Neuronal stem cell (in vitro differentiated cells): ENCODE measurements at regions not wholly inside any gene's neighbourhood (a gene's known extent, or its start where the extent isn't known, plus 50 kb on each side); places are given as distances from the start of the nearest gene placed in this dataset.

ENCODE experiments used
- DNase-seq: peaks from one replicate; pipeline ENCODE4 v3.0.0-alpha.2; 2013; ENCODE audit warnings: low spot score
- H2AFZ ChIP-seq: one replicate; pipeline ENCODE4 v1.6.1; 2013; ENCODE audit warnings: mild to moderate bottlenecking, low read length, inconsistent platforms
- H2AK5ac ChIP-seq: 2 replicates; pipeline ENCODE4 v1.6.1; 2013; ENCODE audit warnings: low read depth, mild to moderate bottlenecking, inconsistent platforms, low read length, moderate library complexity, mixed read lengths
- H2BK120ac ChIP-seq: 2 replicates; pipeline ENCODE4 v1.6.1; 2013; ENCODE audit warnings: low read depth, mild to moderate bottlenecking, inconsistent platforms, low read length, moderate library complexity, mixed read lengths
- H2BK12ac ChIP-seq: one replicate; pipeline ENCODE4 v1.6.1; 2013; ENCODE audit warnings: low read length, inconsistent platforms
- H2BK15ac ChIP-seq: 2 replicates; pipeline ENCODE4 v1.6.1; 2013; ENCODE audit warnings: mild to moderate bottlenecking, low read length, inconsistent platforms, mixed read lengths
- H2BK5ac ChIP-seq: one replicate; pipeline ENCODE4 v1.6.1; 2013; ENCODE audit warnings: inconsistent platforms, mild to moderate bottlenecking, low read length, moderate library complexity
- H3K14ac ChIP-seq: one replicate; pipeline ENCODE4 v1.6.1; 2013; ENCODE audit warnings: low read length, inconsistent platforms
- H3K18ac ChIP-seq: 2 replicates; pipeline ENCODE4 v1.6.1; 2013; ENCODE audit warnings: low read length, inconsistent platforms
- H3K23ac ChIP-seq: 2 replicates; pipeline ENCODE4 v1.6.1; 2013; ENCODE audit warnings: low read depth, mild to moderate bottlenecking, mixed read lengths, low read length, inconsistent platforms; ENCODE audit not compliant: poor library complexity
- H3K27ac ChIP-seq: replicated peaks from 3 replicates; pipeline ENCODE4 v1.5.1; 2013; ENCODE audit warnings: low read length, inconsistent platforms
- H3K27me3 ChIP-seq, 3 experiments: 2 replicates each; pipeline ENCODE4 v1.6.1; 2013; ENCODE audit warnings: low read length in 3 of 3, mild to moderate bottlenecking in 2 of 3, inconsistent platforms in 1 of 3, low read depth in 1 of 3, mixed read lengths in 1 of 3, moderate library complexity in 1 of 3; ENCODE audit not compliant: control insufficient read depth in 3 of 3, insufficient read depth in 3 of 3
- H3K36me3 ChIP-seq, 2 donors: replicated peaks in 1 of 2; 2 replicates each; pipeline ENCODE4 v1.6.1; 2013; ENCODE audit warnings: low read length in 2 of 2; ENCODE audit not compliant: control insufficient read depth in 2 of 2, insufficient read depth in 2 of 2
- H3K4ac ChIP-seq: 2 replicates; pipeline ENCODE4 v1.6.1; 2013; ENCODE audit warnings: inconsistent platforms, mild to moderate bottlenecking, low read length, moderate library complexity
- H3K4me1 ChIP-seq, 2 donors: 1 replicate in 1 of 2; 2 replicates in 1 of 2; pipeline ENCODE4 v1.6.1; 2013; ENCODE audit warnings: low read length in 2 of 2, low read depth in 1 of 2; ENCODE audit not compliant: control insufficient read depth in 2 of 2, insufficient read depth in 1 of 2
- H3K4me2 ChIP-seq: one replicate; pipeline ENCODE4 v1.6.1; 2013; ENCODE audit warnings: mild to moderate bottlenecking, low read length, inconsistent platforms; ENCODE audit not compliant: insufficient read depth, poor library complexity, severe bottlenecking
- H3K4me3 ChIP-seq, 2 donors: 2 replicates each; pipeline ENCODE4 v1.5.1; 2013; ENCODE audit warnings: low read length in 2 of 2, mild to moderate bottlenecking in 2 of 2, inconsistent platforms in 1 of 2, moderate library complexity in 1 of 2
- H3K79me1 ChIP-seq: one replicate; pipeline ENCODE4 v1.6.1; 2013; ENCODE audit warnings: low read depth, mild to moderate bottlenecking, inconsistent platforms, low read length, moderate library complexity
- H3K9ac ChIP-seq: one replicate; pipeline ENCODE4 v1.6.1; 2013; ENCODE audit warnings: mild to moderate bottlenecking, low read depth, low read length, inconsistent platforms; ENCODE audit not compliant: poor library complexity
- H3K9me3 ChIP-seq, 2 donors: replicated peaks in 1 of 2; 2 replicates each; pipeline versions ENCODE3 to v1.6.1; 2013; ENCODE audit warnings: low read length in 2 of 2, mild to moderate bottlenecking in 2 of 2, inconsistent platforms in 1 of 2, low read depth in 1 of 2, mixed read lengths in 1 of 2, moderate library complexity in 1 of 2; ENCODE audit not compliant: control insufficient read depth in 2 of 2, insufficient read depth in 1 of 2
- H4K8ac ChIP-seq: one replicate; pipeline ENCODE4 v1.6.1; 2013; ENCODE audit warnings: low read depth, mild to moderate bottlenecking, inconsistent platforms, low read length, moderate library complexity
- H4K91ac ChIP-seq: one replicate; pipeline ENCODE4 v1.6.1; 2013; ENCODE audit warnings: low read length, low read depth, mild to moderate bottlenecking, inconsistent platforms; ENCODE audit not compliant: poor library complexity
- WGBS, 2 donors: extraction: QIAGEN DNeasy Blood & Tissue Kit; methylation state at CpG; one replicate each; pipeline ENCODE4 v1.1.7; 2013; ENCODE audit warnings: missing lambda C conversion rate in 2 of 2, mixed read lengths in 1 of 2; ENCODE audit not compliant: insufficient read length in 2 of 2, insufficient replicate concordance in 1 of 2; ENCODE audit errors: extremely low coverage in 2 of 2; 5-methylcytosine and 5-hydroxymethylcytosine counted together

DNA sequence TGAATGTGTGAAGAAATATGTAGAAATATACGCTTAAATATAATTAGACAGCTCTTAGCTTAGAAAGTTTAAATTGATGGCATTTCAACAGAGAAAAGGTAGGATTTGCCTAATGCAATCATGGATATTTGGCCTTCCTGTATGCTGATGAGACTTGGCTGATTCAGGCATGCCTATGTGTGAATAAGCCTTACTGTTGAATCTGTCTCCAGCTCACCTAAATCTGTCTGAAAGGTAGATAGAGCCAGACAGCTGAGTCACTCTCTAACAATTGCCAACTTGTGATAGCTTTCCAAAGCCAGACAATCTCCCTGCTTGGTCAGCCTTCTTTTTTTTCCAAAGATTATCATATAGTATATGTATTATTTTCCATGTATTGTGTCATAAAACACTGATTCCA is 92.8 kb upstream of the FLRT2 start:
- H4K91ac ChIP-seq: no peak overlapping the region
- no CpG with 5 or more reads among the region's 1 CpG for WGBS, 2 donors
- no peaks in the 10 kb centered on the region for H3K79me1 ChIP-seq

DNA sequence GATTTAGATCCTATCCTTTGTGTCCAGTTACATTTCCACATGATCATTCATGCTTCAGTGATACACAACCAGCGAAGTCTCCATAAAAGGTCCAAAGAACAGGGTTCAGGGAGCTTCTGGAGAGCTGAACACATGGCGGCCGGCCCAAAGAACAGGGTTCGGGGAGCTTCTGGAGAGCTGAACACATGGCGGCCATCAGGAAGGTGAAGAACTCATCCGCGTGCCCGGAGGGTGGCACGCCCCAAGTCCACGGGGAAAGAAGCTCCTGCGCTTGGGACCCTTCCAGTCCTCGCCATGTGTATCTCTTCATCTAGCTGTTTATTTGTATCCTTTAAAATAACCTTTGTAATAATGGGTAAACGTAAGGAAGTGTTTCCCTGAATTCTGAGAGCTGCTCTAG is 91.9 kb upstream of the FLRT2 start:
- Histone ChIP-seq H2BK120ac (no peak overlapping the region), H3K27ac (no peak overlapping the region), H2BK5ac (no peak overlapping the region), H4K91ac (no peak overlapping the region), H2AFZ (no peak overlapping the region), H3K4me2 (no peak overlapping the region), H3K4me1 (no peaks in the 10 kb centered on the region), H3K9me3 (no peaks in the 10 kb centered on the region), H2BK12ac (no peak overlapping the region), H3K4me3 (no peak overlapping the region), H3K27me3 (no peaks in the 10 kb centered on the region), H3K9ac (no peak overlapping the region), H3K79me1 (no peaks in the 10 kb centered on the region), H3K14ac (no peak overlapping the region), H3K23ac (no peak overlapping the region), H2AK5ac (no peak overlapping the region), H3K18ac (peak overlapping the region; percentile 38), H4K8ac (no peak overlapping the region), H3K36me3 (no peaks in the 10 kb centered on the region), H3K4ac (no peak overlapping the region), H2BK15ac (no peak overlapping the region)
- DNase-seq: no peak
- no CpG with 5 or more reads among the region's 13 CpGs for WGBS, 2 donors

More for the DNA sequence above, 92.8 kb upstream of the FLRT2 start:
- Histone ChIP-seq H3K27ac (no peak overlapping the region), H3K9ac (no peak overlapping the region), H2AFZ (no peak overlapping the region), H3K23ac (no peak overlapping the region), H2BK12ac (no peak overlapping the region), H3K36me3 (no peaks in the 10 kb centered on the region), H2BK5ac (no peak overlapping the region), H3K4me2 (no peak overlapping the region), H3K4me3 (no peak overlapping the region), H3K14ac (no peak overlapping the region), H3K18ac (no peak overlapping the region), H3K4me1 (no peaks in the 10 kb centered on the region), H4K8ac (no peak overlapping the region), H3K4ac (no peak overlapping the region), H2BK120ac (no peak overlapping the region), H2BK15ac (no peak overlapping the region), H2AK5ac (no peak overlapping the region), H3K27me3 (no peaks in the 10 kb centered on the region), H3K9me3 (no peaks in the 10 kb centered on the region)
- no peak for DNase-seq

DNA sequence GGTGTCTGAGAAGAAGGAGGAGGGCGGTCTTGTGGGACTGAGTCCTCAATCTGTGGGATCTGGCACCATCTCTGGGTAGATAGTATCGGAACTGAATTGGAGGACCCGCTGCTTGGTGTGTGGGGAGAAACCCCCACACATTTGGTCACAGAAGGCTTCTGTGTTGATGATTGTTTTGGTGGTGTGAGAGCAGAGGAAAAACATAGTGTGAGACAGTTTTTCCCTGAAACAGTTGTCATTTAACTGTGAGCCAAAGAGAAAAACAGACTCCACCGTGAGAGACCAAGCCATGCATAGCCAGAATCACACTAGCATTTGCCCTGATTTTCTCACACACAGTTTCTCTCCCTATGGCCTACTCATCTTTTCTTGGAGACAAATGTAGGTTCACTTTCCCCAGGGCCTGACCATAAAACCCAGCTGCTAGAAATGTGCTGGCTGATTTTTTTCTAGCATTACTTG is 91.4 kb upstream of the FLRT2 start:
- H2BK120ac ChIP-seq: no peak overlapping the region
- H2BK5ac ChIP-seq: no peak overlapping the region
- H3K23ac ChIP-seq: no peak overlapping the region
- no peaks in the 10 kb centered on the region for H3K36me3 ChIP-seq
- H3K79me1 ChIP-seq: no peaks in the 10 kb centered on the region
- no peak overlapping the region for H3K9ac ChIP-seq
- no peak overlapping the region for H3K4ac ChIP-seq
- H4K91ac ChIP-seq: no peak overlapping the region
- no peak overlapping the region for H3K4me2 ChIP-seq
- H3K18ac ChIP-seq: no peak overlapping the region
- H3K27me3 ChIP-seq: no peaks in the 10 kb centered on the region
- no peak for DNase-seq
- no peak overlapping the region for H3K4me3 ChIP-seq
- no peak overlapping the region for H2BK12ac ChIP-seq
- H4K8ac ChIP-seq: no peak overlapping the region
- no peak overlapping the region for H2AK5ac ChIP-seq
- H3K14ac ChIP-seq: no peak overlapping the region
- no peak overlapping the region for H3K27ac ChIP-seq
- H3K9me3 ChIP-seq: no peaks in the 10 kb centered on the region
- H2BK15ac ChIP-seq: no peak overlapping the region
- no CpG with 5 or more reads among the region's 4 CpGs for WGBS, 2 donors
- H2AFZ ChIP-seq: no peak overlapping the region
- no peaks in the 10 kb centered on the region for H3K4me1 ChIP-seq

DNA sequence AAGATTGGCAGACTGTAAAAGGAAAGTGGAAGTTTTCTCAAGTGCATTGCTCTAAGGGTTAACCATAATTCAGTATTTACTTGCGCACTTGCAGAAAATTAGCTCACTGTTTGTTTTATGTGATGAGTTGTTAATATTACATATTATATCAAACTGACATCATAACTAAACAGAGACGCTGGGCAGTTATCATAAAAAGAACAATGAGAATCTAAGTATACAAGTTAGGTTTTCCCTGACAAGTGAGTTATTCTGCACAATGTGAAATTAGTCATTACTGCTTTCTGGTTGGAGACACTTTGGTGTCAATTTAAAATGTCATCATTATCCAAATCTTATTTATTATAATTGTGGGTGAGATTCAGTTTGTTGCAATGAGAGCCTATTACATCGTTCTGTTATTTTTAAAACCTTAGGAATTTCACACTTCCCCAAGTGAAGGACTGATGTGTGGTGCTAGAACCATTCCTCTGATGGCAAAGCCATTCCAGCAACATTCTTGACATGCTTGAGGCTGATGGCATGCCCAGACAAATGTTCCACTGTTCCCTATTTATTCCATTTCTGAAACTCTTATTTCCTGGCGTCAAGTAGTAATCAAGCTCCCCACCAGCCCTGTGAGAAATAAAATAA is 90.1 kb upstream of the FLRT2 start:
- no peak overlapping the region for H3K23ac ChIP-seq
- H4K8ac ChIP-seq: no peak overlapping the region
- no CpG with 5 or more reads among the region's 4 CpGs for WGBS, 2 donors
- no peak for DNase-seq
- H3K27ac ChIP-seq: no peak overlapping the region
- H4K91ac ChIP-seq: no peak overlapping the region
- no peak overlapping the region for H2AK5ac ChIP-seq
- H3K4me3 ChIP-seq: no peak overlapping the region
- H2AFZ ChIP-seq: no peak overlapping the region
- H2BK5ac ChIP-seq: no peak overlapping the region
- H3K9ac ChIP-seq: no peak overlapping the region
- no peaks in the 10 kb centered on the region for H3K79me1 ChIP-seq
- H3K14ac ChIP-seq: no peak overlapping the region
- H3K36me3 ChIP-seq: no peaks in the 10 kb centered on the region
- no peak overlapping the region for H2BK15ac ChIP-seq
- H3K4me2 ChIP-seq: no peak overlapping the region
- H3K18ac ChIP-seq: no peak overlapping the region
- no peak overlapping the region for H3K4ac ChIP-seq
- H3K27me3 ChIP-seq: no peaks in the 10 kb centered on the region
- no peak overlapping the region for H2BK12ac ChIP-seq
- H2BK120ac ChIP-seq: no peak overlapping the region
- no peaks in the 10 kb centered on the region for H3K4me1 ChIP-seq
- no peaks in the 10 kb centered on the region for H3K9me3 ChIP-seq
